Kidney (tissue), 13 donors: ENCODE measurements at regions not wholly inside any gene's neighbourhood (a gene's known extent, or its start where the extent isn't known, plus 50 kb on each side); places are given as distances from the start of the nearest gene placed in this dataset.

ENCODE experiments used
- DNase-seq, 5 donors: peaks; one replicate each; pipeline ENCODE4 v3.0.0-alpha.2; 2013 to 2020
- FAIRE-seq: peaks from 2 replicates; lab custom pipeline; 2012; peaks lifted over from hg19 to GRCh38; lab: Jason Lieb, UNC
- H3K27ac ChIP-seq, 2 donors: one replicate each; pipeline ENCODE4 v1.7.0; 2013; ENCODE audit warnings: low read depth in 2 of 2, low read length in 2 of 2, inconsistent platforms in 1 of 2
- H3K27me3 ChIP-seq: one replicate; pipeline ENCODE4 v1.7.1; 2013; ENCODE audit warnings: low read length, inconsistent platforms; ENCODE audit not compliant: control insufficient read depth, insufficient read depth
- H3K36me3 ChIP-seq, 3 donors: one replicate each; pipeline versions ENCODE4 v1.7.0 to v1.7.1; 2013; ENCODE audit warnings: low read length in 3 of 3, control low read depth in 1 of 3, inconsistent platforms in 1 of 3; ENCODE audit not compliant: insufficient read depth in 3 of 3, control insufficient read depth in 2 of 3
- H3K4me1 ChIP-seq, 3 donors: one replicate each; pipeline versions ENCODE4 v1.7.0 to v1.7.1; 2013; ENCODE audit warnings: low read length in 3 of 3, inconsistent platforms in 1 of 3, low read depth in 1 of 3; ENCODE audit not compliant: control insufficient read depth in 2 of 3, insufficient read depth in 2 of 3
- H3K4me3 ChIP-seq, 3 donors: one replicate each; pipeline versions ENCODE4 v1.7.0 to v1.8.1; 2013; ENCODE audit warnings: low read length in 3 of 3, control low read depth in 1 of 3, inconsistent platforms in 1 of 3
- H3K9ac ChIP-seq, 3 donors: one replicate each; pipeline versions ENCODE4 v1.7.0 to v1.7.1; 2013; ENCODE audit warnings: low read length in 3 of 3, control low read depth in 1 of 3, inconsistent platforms in 1 of 3
- H3K9me3 ChIP-seq, 3 donors: one replicate each; pipeline versions ENCODE4 v1.7.0 to v1.7.1; 2013; ENCODE audit warnings: low read length in 3 of 3, control low read depth in 1 of 3, inconsistent platforms in 1 of 3; ENCODE audit not compliant: control insufficient read depth in 2 of 3, insufficient read depth in 1 of 3
- CTCF ChIP-seq: IDR thresholded peaks from 3 replicates; pipeline ENCODE4 v1.5.1; 2012; ENCODE audit warnings: mild to moderate bottlenecking, moderate library complexity, borderline replicate concordance; ENCODE audit not compliant: insufficient read depth; ENCODE audit errors: extremely low read depth
- intact Hi-C: fragments of 100-400 bp; cut with DNase I; formaldehyde crosslinking; loops from one replicate; pipeline ENCODE4 v1.11.1; 2022
- donor health status: control.
- donor health status: control.
- donor health status: control.
- donor health status: control.
- donor health status: control.
- donor health status: DM: yes; HTN: yes; CAD: no.
- donor health status: Normal renal cell carcinoma (clear cell type).

- intact Hi-C loops = no loop called here
- no peaks in the 10 kb centered on the region for H3K4me1 ChIP-seq
- no peak for DNase-seq
- H3K27ac ChIP-seq = no peak overlapping the region
- H3K27me3 ChIP-seq = no peaks in the 10 kb centered on the region
- no peak overlapping the region for H3K4me3 ChIP-seq
- H3K9me3 ChIP-seq = peaks cover 0 to 12% (median 0%) of the 10 kb centered on the region in 3 donors
- no peak for TF ChIP-seq CTCF
- no peak overlapping the region for H3K9ac ChIP-seq
- no peaks in the 10 kb centered on the region for H3K36me3 ChIP-seq
- no peak for FAIRE-seq
Observed at GRCh38 chr5:33167541-33167940, 273.2 kb upstream of the TARS1 start.

GRCh38 chr5:33170411-33170810 is 270.4 kb upstream of the TARS1 start:
- Histone ChIP-seq H3K27ac (no peak overlapping the region), H3K4me1 (no peaks in the 10 kb centered on the region), H3K9ac (no peak overlapping the region), H3K9me3 (peaks cover 0 to 4% (median 0%) of the 10 kb centered on the region in 3 donors), H3K4me3 (no peak overlapping the region), H3K27me3 (no peaks in the 10 kb centered on the region), H3K36me3 (no peaks in the 10 kb centered on the region)
- intact Hi-C loops = no loop called here
- FAIRE-seq (no peak), DNase-seq (no peak)
- TF ChIP-seq CTCF = no peak

GRCh38 chr5:33174383-33174782 is 266.4 kb upstream of the TARS1 start:
- Histone ChIP-seq H3K9me3 (peaks cover 0 to 4% (median 0%) of the 10 kb centered on the region in 3 donors), H3K27ac (no peak overlapping the region), H3K27me3 (no peaks in the 10 kb centered on the region), H3K4me3 (no peak overlapping the region), H3K9ac (no peak overlapping the region), H3K36me3 (no peaks in the 10 kb centered on the region), H3K4me1 (no peaks in the 10 kb centered on the region)
- FAIRE-seq = no peak
- no peak for TF ChIP-seq CTCF
- intact Hi-C loops = no loop called here
- no peak for DNase-seq

GRCh38 chr5:33179301-33179700 is 261.5 kb upstream of the TARS1 start:
- H3K9ac ChIP-seq = no peak overlapping the region
- H3K36me3 ChIP-seq = no peaks in the 10 kb centered on the region
- TF ChIP-seq CTCF = no peak
- H3K9me3 ChIP-seq = no peaks in the 10 kb centered on the region
- intact Hi-C loops = no loop called here
- FAIRE-seq (no peak), DNase-seq (no peak)
- no peaks in the 10 kb centered on the region for H3K27me3 ChIP-seq
- H3K27ac ChIP-seq = no peak overlapping the region
- no peaks in the 10 kb centered on the region for H3K4me1 ChIP-seq
- H3K4me3 ChIP-seq = no peak overlapping the region
